Osteoblast (primary cell): ENCODE measurements at regions not wholly inside any gene's neighbourhood (a gene's known extent, or its start where the extent isn't known, plus 50 kb on each side); places are given as distances from the start of the nearest gene placed in this dataset.

Experiments
- DNase-seq: peaks from one replicate; pipeline ENCODE4 v3.0.0; 2011; ENCODE audit warnings: low spot score, mixed read lengths; ENCODE audit not compliant: insufficient read length; ENCODE audit errors: missing footprints
- H2AFZ ChIP-seq: 2 replicates; pipeline ENCODE4 v1.6.0; 2011; ENCODE audit warnings: mild to moderate bottlenecking, low read length
- H3K27ac ChIP-seq: 2 replicates; pipeline ENCODE4 v1.5.1; 2011; ENCODE audit warnings: mild to moderate bottlenecking, low read depth, low read length, moderate library complexity
- H3K27me3 ChIP-seq: 2 replicates; pipeline ENCODE4 v1.6.0; 2012; ENCODE audit warnings: mild to moderate bottlenecking, control low read depth, inconsistent platforms, low read length, moderate library complexity; ENCODE audit not compliant: insufficient read depth
- H3K36me3 ChIP-seq: 2 replicates; pipeline ENCODE4 v1.5.1; 2011; ENCODE audit warnings: mild to moderate bottlenecking, low read length, control low read depth, moderate library complexity; ENCODE audit not compliant: insufficient read depth
- H3K4me1 ChIP-seq: 2 replicates; pipeline ENCODE4 v1.5.1; 2011; ENCODE audit warnings: mild to moderate bottlenecking, low read length, control low read depth, moderate library complexity; ENCODE audit not compliant: insufficient read depth
- H3K4me2 ChIP-seq: 2 replicates; pipeline ENCODE4 v1.6.0; 2011; ENCODE audit warnings: mild to moderate bottlenecking, low read length; ENCODE audit not compliant: insufficient read depth
- H3K4me3 ChIP-seq: fragments of 200-600 bp; sonication (generic); 3 replicates; pipeline ENCODE4 v1.5.1; 2012; ENCODE audit warnings: mild to moderate bottlenecking, low read length, inconsistent platforms; ENCODE audit not compliant: insufficient read depth
- H3K79me2 ChIP-seq: 2 replicates; pipeline ENCODE4 v1.6.0; 2012; ENCODE audit warnings: mild to moderate bottlenecking, low read length, control low read depth, inconsistent platforms; ENCODE audit not compliant: insufficient read depth
- H3K9me3 ChIP-seq: 2 replicates; pipeline ENCODE4 v1.5.1; 2011; ENCODE audit warnings: low read depth, low read length, control low read depth
- H4K20me1 ChIP-seq: 2 replicates; pipeline ENCODE4 v1.6.0; 2012; ENCODE audit warnings: mild to moderate bottlenecking, low read length, control low read depth; ENCODE audit not compliant: insufficient read depth
- TF ChIP-seq, protein P1 (sequence below): IDR thresholded peaks from 2 replicates; pipeline ENCODE4 v1.5.1; 2011; ENCODE audit warnings: mild to moderate bottlenecking, low read depth, low read length, moderate library complexity; ENCODE audit errors: extremely low read depth

DNA sequence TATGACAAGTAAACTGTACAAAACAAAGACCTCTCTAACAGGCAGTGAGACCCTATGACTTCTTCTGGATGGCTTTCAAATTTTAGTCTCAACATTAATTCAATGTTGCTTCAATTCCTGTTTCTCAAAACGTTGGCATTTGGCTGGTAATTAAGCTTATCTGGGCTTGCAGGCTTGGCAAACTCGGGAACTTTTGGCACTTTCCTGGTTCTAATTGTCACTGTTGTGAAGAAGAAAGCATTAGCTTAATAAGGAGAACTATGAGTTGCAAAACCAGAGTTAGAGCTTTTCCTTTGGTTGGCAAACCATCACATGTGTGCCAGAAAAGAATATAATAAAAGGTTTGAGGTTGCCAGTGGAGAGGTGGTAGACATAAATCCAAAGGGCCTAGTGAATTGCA is 698.3 kb downstream of the LRRIQ3 start:
- no peaks in the 10 kb centered on the region for H3K27me3 ChIP-seq
- no peaks in the 10 kb centered on the region for H3K36me3 ChIP-seq
- H3K4me2 ChIP-seq: no peak overlapping the region
- no peak for DNase-seq
- H3K4me3 ChIP-seq: no peak overlapping the region
- H3K79me2 ChIP-seq: no peaks in the 10 kb centered on the region
- no peaks in the 10 kb centered on the region for H4K20me1 ChIP-seq
- H3K27ac ChIP-seq: no peak overlapping the region
- TF ChIP-seq, protein P1, sequence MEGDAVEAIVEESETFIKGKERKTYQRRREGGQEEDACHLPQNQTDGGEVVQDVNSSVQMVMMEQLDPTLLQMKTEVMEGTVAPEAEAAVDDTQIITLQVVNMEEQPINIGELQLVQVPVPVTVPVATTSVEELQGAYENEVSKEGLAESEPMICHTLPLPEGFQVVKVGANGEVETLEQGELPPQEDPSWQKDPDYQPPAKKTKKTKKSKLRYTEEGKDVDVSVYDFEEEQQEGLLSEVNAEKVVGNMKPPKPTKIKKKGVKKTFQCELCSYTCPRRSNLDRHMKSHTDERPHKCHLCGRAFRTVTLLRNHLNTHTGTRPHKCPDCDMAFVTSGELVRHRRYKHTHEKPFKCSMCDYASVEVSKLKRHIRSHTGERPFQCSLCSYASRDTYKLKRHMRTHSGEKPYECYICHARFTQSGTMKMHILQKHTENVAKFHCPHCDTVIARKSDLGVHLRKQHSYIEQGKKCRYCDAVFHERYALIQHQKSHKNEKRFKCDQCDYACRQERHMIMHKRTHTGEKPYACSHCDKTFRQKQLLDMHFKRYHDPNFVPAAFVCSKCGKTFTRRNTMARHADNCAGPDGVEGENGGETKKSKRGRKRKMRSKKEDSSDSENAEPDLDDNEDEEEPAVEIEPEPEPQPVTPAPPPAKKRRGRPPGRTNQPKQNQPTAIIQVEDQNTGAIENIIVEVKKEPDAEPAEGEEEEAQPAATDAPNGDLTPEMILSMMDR: no peak
- H2AFZ ChIP-seq: no peak overlapping the region
- no peaks in the 10 kb centered on the region for H3K9me3 ChIP-seq
- no peaks in the 10 kb centered on the region for H3K4me1 ChIP-seq

DNA sequence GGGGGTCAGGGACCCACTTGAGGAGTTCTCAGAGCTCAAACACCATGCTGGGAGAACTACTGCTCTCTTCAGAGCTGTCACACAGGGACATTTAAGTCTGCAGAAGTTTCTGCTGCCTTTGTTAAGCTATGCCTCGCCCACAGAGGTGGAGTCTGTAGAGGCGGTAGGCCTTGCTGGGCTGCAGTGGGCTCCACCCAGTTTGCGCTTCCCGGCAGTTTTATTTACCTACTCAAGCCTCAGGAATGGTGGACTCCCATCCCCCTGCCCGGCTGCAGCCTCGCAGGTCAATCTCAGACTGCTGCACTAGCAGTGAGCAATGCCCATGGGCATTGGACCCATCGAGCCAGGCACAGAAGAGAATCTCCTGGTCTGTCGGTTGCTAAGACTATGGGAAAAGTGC is 706.4 kb downstream of the LRRIQ3 start:
- no peak for DNase-seq
- H3K27me3 ChIP-seq: no peaks in the 10 kb centered on the region

DNA sequence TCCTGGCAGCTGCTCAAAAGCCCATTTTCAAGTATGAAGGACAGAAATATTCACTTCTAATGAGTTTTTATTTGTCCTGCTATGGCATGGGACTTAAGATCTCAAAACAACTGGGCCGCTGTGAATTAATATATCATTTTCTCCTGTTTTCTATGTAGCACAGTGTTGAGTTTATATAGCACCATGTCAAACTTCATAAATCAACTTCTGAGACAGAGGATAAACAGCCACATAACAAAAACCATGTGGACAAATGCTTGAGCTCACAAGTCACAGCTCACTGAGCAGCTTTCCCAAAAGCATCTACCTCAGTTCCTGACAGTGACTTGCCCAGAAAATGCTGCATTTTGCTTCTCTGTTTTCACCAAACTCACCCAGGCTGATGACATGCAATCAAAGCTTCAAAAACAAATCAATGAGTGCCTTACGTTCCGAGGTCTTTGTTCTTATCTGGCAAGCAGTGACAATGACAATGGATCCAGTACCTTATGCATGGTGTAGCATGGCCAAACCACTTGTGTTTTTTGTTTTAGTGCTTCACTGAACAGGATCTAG is 722.6 kb downstream of the LRRIQ3 start:
- no peak for DNase-seq
- Histone ChIP-seq H3K36me3 (no peaks in the 10 kb centered on the region), H3K9me3 (no peaks in the 10 kb centered on the region), H3K27ac (no peak overlapping the region), H3K79me2 (no peaks in the 10 kb centered on the region), H3K4me1 (no peaks in the 10 kb centered on the region), H3K4me3 (no peak overlapping the region), H4K20me1 (no peaks in the 10 kb centered on the region), H2AFZ (no peak overlapping the region), H3K4me2 (no peak overlapping the region), H3K27me3 (no peaks in the 10 kb centered on the region)
- TF ChIP-seq, protein P1: no peak

More for the DNA sequence above, 706.4 kb downstream of the LRRIQ3 start:
- Histone ChIP-seq H3K79me2 (no peaks in the 10 kb centered on the region), H2AFZ (no peak overlapping the region), H3K27ac (no peak overlapping the region), H4K20me1 (no peaks in the 10 kb centered on the region), H3K36me3 (no peaks in the 10 kb centered on the region), H3K4me3 (no peak overlapping the region), H3K4me1 (no peaks in the 10 kb centered on the region), H3K9me3 (no peaks in the 10 kb centered on the region), H3K4me2 (no peak overlapping the region)
- TF ChIP-seq, protein P1: no peak

DNA sequence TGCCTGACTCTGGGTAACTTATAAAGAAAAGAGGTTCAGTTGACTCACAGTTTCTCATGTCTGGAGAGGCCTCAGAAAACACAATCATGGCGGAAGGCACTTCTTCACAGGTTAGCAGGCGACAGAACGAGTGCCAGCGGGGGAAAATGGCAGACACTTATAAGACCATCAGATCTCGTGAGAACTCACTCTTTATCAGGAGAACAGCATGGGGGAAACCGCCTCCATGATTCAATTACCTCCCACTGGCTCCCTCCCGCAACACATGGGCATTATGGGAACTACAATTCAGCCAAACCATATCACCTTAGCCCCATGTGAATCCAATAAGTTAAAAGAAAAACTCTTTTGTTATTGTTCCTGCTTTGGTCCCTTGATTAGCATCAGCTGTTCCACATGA is 725.2 kb downstream of the LRRIQ3 start:
- no peaks in the 10 kb centered on the region for H3K27me3 ChIP-seq
- no peaks in the 10 kb centered on the region for H4K20me1 ChIP-seq
- no peak overlapping the region for H3K4me2 ChIP-seq
- no peaks in the 10 kb centered on the region for H3K79me2 ChIP-seq
- no peaks in the 10 kb centered on the region for H3K4me1 ChIP-seq
- TF ChIP-seq, protein P1: no peak
- no peak overlapping the region for H2AFZ ChIP-seq
- no peaks in the 10 kb centered on the region for H3K36me3 ChIP-seq
- DNase-seq: no peak
- no peak overlapping the region for H3K27ac ChIP-seq
- H3K4me3 ChIP-seq: no peak overlapping the region
- no peaks in the 10 kb centered on the region for H3K9me3 ChIP-seq
